IPS-20b (cell line): ENCODE measurements at regions not wholly inside any gene's neighbourhood (a gene's known extent, or its start where the extent isn't known, plus 50 kb on each side); places are given as distances from the start of the nearest gene placed in this dataset.
"Not testable (repeated sequence)": the region's sequence is repeated elsewhere in the genome, so short reads cannot be mapped to it uniquely, and the experiment has no call there.

Experiments used
- H3K27ac ChIP-seq: one replicate; pipeline ENCODE4 v1.5.1; 2013; ENCODE audit warnings: low read length
- H3K27me3 ChIP-seq: 2 replicates; pipeline ENCODE4 v1.6.1; 2013; ENCODE audit warnings: mild to moderate bottlenecking, low read length, inconsistent platforms; ENCODE audit not compliant: insufficient read depth
- H3K36me3 ChIP-seq: 2 replicates; pipeline ENCODE4 v1.6.1; 2013; ENCODE audit warnings: low read depth, mild to moderate bottlenecking, inconsistent platforms, low read length, moderate library complexity; ENCODE audit not compliant: insufficient read depth
- H3K4me1 ChIP-seq: 2 replicates; pipeline ENCODE4 v1.6.1; 2013; ENCODE audit warnings: mild to moderate bottlenecking, control low read depth, inconsistent platforms, low read length, moderate library complexity; ENCODE audit not compliant: insufficient read depth
- H3K4me3 ChIP-seq: 2 replicates; pipeline ENCODE4 v1.5.1; 2013; ENCODE audit warnings: mild to moderate bottlenecking, low read length, inconsistent platforms
- H3K9ac ChIP-seq: 2 replicates; pipeline ENCODE4 v1.6.1; 2013; ENCODE audit warnings: low read depth, mild to moderate bottlenecking, inconsistent platforms, low read length, moderate library complexity
- H3K9me3 ChIP-seq: 2 replicates; pipeline ENCODE4 v1.6.1; 2013; ENCODE audit warnings: mild to moderate bottlenecking, low read depth, low read length, inconsistent platforms; ENCODE audit not compliant: insufficient read depth

GRCh38 chr16:24624102-24624501 lies 84.7 kb downstream of the RBBP6 start:
- H3K4me1 ChIP-seq, result no peaks in the 10 kb centered on the region
- H3K36me3 ChIP-seq, result no peaks in the 10 kb centered on the region
- no peaks in the 10 kb centered on the region for H3K27me3 ChIP-seq
- H3K4me3 ChIP-seq, result no peak overlapping the region
- H3K9me3 ChIP-seq, result no peaks in the 10 kb centered on the region
- H3K27ac ChIP-seq, result no peak overlapping the region
- H3K9ac ChIP-seq, result no peak overlapping the region

- no peaks in the 10 kb centered on the region for H3K4me1 ChIP-seq
- no peaks in the 10 kb centered on the region for H3K9me3 ChIP-seq
- H3K27ac ChIP-seq, result no peak overlapping the region
- no peak overlapping the region for H3K4me3 ChIP-seq
- H3K36me3 ChIP-seq, result no peaks in the 10 kb centered on the region
- no peaks in the 10 kb centered on the region for H3K27me3 ChIP-seq
- no peak overlapping the region for H3K9ac ChIP-seq
Measured at GRCh38 chr16:24626256-24626655, 86.9 kb downstream of the RBBP6 start.

GRCh38 chr16:24634919-24635318 lies 94.5 kb upstream of the TNRC6A start:
- H3K9ac ChIP-seq, result no peak overlapping the region
- no peaks in the 10 kb centered on the region for H3K9me3 ChIP-seq
- H3K27ac ChIP-seq, result no peak overlapping the region
- H3K36me3 ChIP-seq, result no peaks in the 10 kb centered on the region
- no peaks in the 10 kb centered on the region for H3K27me3 ChIP-seq
- H3K4me3 ChIP-seq, result no peak overlapping the region
- no peaks in the 10 kb centered on the region for H3K4me1 ChIP-seq

GRCh38 chr16:24635900-24636610 lies 93.4 kb upstream of the TNRC6A start:
- no peaks in the 10 kb centered on the region for H3K4me1 ChIP-seq

GRCh38 chr16:24639769-24640168 lies 89.7 kb upstream of the TNRC6A start:
- H3K27ac ChIP-seq, result no peak overlapping the region
- H3K27me3 ChIP-seq, result no peaks in the 10 kb centered on the region
- H3K9ac ChIP-seq, result no peak overlapping the region
- H3K36me3 ChIP-seq, result no peaks in the 10 kb centered on the region
- no peaks in the 10 kb centered on the region for H3K4me1 ChIP-seq
- no peak overlapping the region for H3K4me3 ChIP-seq
- H3K9me3 ChIP-seq, result no peaks in the 10 kb centered on the region

More at GRCh38 chr16:24635900-24636610, 93.4 kb upstream of the TNRC6A start:
- no peaks in the 10 kb centered on the region for H3K36me3 ChIP-seq
- H3K27me3 ChIP-seq, result no peaks in the 10 kb centered on the region
- no peak overlapping the region for H3K4me3 ChIP-seq
- H3K27ac ChIP-seq, result no peak overlapping the region
- no peaks in the 10 kb centered on the region for H3K9me3 ChIP-seq
- no peak overlapping the region for H3K9ac ChIP-seq

GRCh38 chr16:24643489-24643888 lies 86.0 kb upstream of the TNRC6A start:
- Histone ChIP-seq H3K36me3 (no peaks in the 10 kb centered on the region), H3K27ac (no peak overlapping the region), H3K4me1 (no peaks in the 10 kb centered on the region), H3K4me3 (no peak overlapping the region), H3K27me3 (no peaks in the 10 kb centered on the region), H3K9ac (no peak overlapping the region), H3K9me3 (no peaks in the 10 kb centered on the region)

GRCh38 chr16:24645739-24646645 lies 83.5 kb upstream of the TNRC6A start:
- H3K4me3 ChIP-seq, result no peak overlapping the region
- H3K9ac ChIP-seq, result no peak overlapping the region
- no peak overlapping the region for H3K27ac ChIP-seq
- H3K36me3 ChIP-seq, result no peaks in the 10 kb centered on the region
- H3K27me3 ChIP-seq, result no peaks in the 10 kb centered on the region
- H3K9me3 ChIP-seq, result no peaks in the 10 kb centered on the region
- no peaks in the 10 kb centered on the region for H3K4me1 ChIP-seq

- H3K9ac ChIP-seq, result no peak overlapping the region
- no peaks in the 10 kb centered on the region for H3K36me3 ChIP-seq
Measured at GRCh38 chr16:24646646-24646995, 82.8 kb upstream of the TNRC6A start.

GRCh38 chr16:24652209-24652712 lies 77.2 kb upstream of the TNRC6A start:
- no peak overlapping the region for H3K4me3 ChIP-seq
- no peaks in the 10 kb centered on the region for H3K36me3 ChIP-seq
- 0 out of 2 replicates have a peak, but pooled peaks cover 3% of the 10 kb centered on the region for H3K4me1 ChIP-seq
- H3K27ac ChIP-seq, result no peak overlapping the region
- H3K27me3 ChIP-seq, result no peaks in the 10 kb centered on the region
- H3K9ac ChIP-seq, result no peak overlapping the region
- H3K9me3 ChIP-seq, result no peaks in the 10 kb centered on the region

More at GRCh38 chr16:24646646-24646995, 82.8 kb upstream of the TNRC6A start:
- Histone ChIP-seq H3K4me3 (no peak overlapping the region), H3K27me3 (no peaks in the 10 kb centered on the region), H3K4me1 (no peaks in the 10 kb centered on the region), H3K27ac (no peak overlapping the region), H3K9me3 (no peaks in the 10 kb centered on the region)

GRCh38 chr16:24652803-24653202 lies 76.6 kb upstream of the TNRC6A start:
- Histone ChIP-seq H3K4me3 (no peak overlapping the region), H3K27me3 (no peaks in the 10 kb centered on the region), H3K27ac (no peak overlapping the region), H3K9me3 (no peaks in the 10 kb centered on the region), H3K36me3 (no peaks in the 10 kb centered on the region), H3K4me1 (0 out of 2 replicates have a peak, but pooled peaks cover 3% of the 10 kb centered on the region), H3K9ac (no peak overlapping the region)

- H3K9ac ChIP-seq, result no peak overlapping the region
- no peak overlapping the region for H3K27ac ChIP-seq
- no peaks in the 10 kb centered on the region for H3K27me3 ChIP-seq
- no peaks in the 10 kb centered on the region for H3K36me3 ChIP-seq
- H3K9me3 ChIP-seq, result no peaks in the 10 kb centered on the region
- H3K4me1 ChIP-seq, result 0 out of 2 replicates have a peak, but pooled peaks cover 3% of the 10 kb centered on the region
- H3K4me3 ChIP-seq, result no peak overlapping the region
Measured at GRCh38 chr16:24653725-24654124, 75.7 kb upstream of the TNRC6A start.

GRCh38 chr16:24665942-24666341 lies 63.5 kb upstream of the TNRC6A start:
- H3K36me3 ChIP-seq, H3K4me1 ChIP-seq, H3K27me3 ChIP-seq, H3K9me3 ChIP-seq, H3K9ac ChIP-seq, H3K4me3 ChIP-seq, H3K27ac ChIP-seq: not testable (repeated sequence)
